ENCODE measurements at regions not wholly inside any gene's neighbourhood (a gene's known extent, or its start where the extent isn't known, plus 50 kb on each side); places are given as distances from the start of the nearest gene placed in this dataset.

DNA sequence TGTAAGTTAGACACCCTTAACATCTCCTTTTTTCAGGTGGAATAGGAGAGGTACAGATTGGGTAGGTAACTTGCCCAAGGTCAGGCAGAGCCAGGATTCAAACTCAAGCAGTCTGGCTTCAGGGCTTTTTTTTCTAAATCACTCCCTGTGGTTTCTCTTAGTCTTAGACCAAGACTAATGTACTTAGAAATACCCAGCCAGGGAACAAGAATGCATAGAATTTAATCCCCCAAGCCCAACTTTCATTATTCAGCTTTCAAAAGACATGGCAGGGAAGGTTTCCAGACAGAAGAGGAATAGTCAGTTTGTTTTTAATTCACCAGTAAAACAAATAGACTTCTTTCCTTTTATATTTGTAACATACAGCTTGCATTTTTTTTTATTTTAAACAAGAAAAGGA, 305.2 kb upstream of the RBFOX1 start:
- no peak for TF ChIP-seq CTCF (IDR thresholded peaks at IDR 0.05)

DNA sequence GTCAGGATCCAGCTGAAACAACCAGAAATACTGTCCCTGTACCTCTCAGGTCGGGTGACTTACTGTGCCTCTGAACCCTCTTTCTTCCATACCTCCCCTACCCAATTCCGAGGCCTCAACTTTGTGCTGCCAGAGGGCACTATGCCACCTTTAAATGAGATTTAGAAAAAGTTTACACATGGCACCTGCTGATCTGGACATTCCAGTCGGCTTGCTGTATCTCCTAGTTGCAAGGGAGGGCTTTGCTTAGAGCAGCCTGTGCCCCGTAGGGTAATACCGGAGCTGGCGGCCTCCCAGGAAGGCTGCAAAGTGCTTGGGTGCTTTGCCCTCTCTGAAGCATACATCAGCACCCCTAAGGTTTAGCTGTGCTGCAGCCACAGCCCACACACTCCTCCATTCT, 306.0 kb upstream of the RBFOX1 start:
- H3K36me3 ChIP-seq: no peaks in the 10 kb centered on the region
- no peak for TF ChIP-seq CTCF (IDR thresholded peaks at IDR 0.05)
- no peaks in the 10 kb centered on the region for H3K4me1 ChIP-seq (ENCODE audit: control insufficient read depth in 1 of 2, insufficient read depth in 1 of 2, low read depth in 1 of 2, low read length in 1 of 2)
- H3K9me3 ChIP-seq: no peaks in the 10 kb centered on the region
- H3K27ac ChIP-seq: no peak overlapping the region
- no peak overlapping the region for H3K4me3 ChIP-seq (ENCODE audit: low read depth in 1 of 2, low read length in 1 of 2)
- no peaks in the 10 kb centered on the region for H3K27me3 ChIP-seq

More for the DNA sequence above, 305.2 kb upstream of the RBFOX1 start:
- Histone ChIP-seq H3K4me1 (ENCODE audit: control insufficient read depth in 1 of 2, insufficient read depth in 1 of 2, low read depth in 1 of 2, low read length in 1 of 2) (no peaks in the 10 kb centered on the region), H3K4me3 (ENCODE audit: low read depth in 1 of 2, low read length in 1 of 2) (no peak overlapping the region), H3K27ac (no peak overlapping the region), H3K27me3 (no peaks in the 10 kb centered on the region), H3K9me3 (no peaks in the 10 kb centered on the region), H3K36me3 (no peaks in the 10 kb centered on the region)

GRCh38 chr16:7025616-7026190, 306.9 kb upstream of the RBFOX1 start:
- Histone ChIP-seq H3K27me3 (no peaks in the 10 kb centered on the region), H3K36me3 (no peaks in the 10 kb centered on the region), H3K27ac (no peak overlapping the region), H3K4me3 (ENCODE audit: low read depth in 1 of 2, low read length in 1 of 2) (no peak overlapping the region), H3K4me1 (ENCODE audit: control insufficient read depth in 1 of 2, insufficient read depth in 1 of 2, low read depth in 1 of 2, low read length in 1 of 2) (no peaks in the 10 kb centered on the region), H3K9me3 (no peaks in the 10 kb centered on the region)
- peak; percentile 49 for TF ChIP-seq CTCF (IDR thresholded peaks at IDR 0.05)

- no peak for TF ChIP-seq CTCF (IDR thresholded peaks at IDR 0.05)
- Histone ChIP-seq H3K4me1 (ENCODE audit: control insufficient read depth in 1 of 2, insufficient read depth in 1 of 2, low read depth in 1 of 2, low read length in 1 of 2) (no peaks in the 10 kb centered on the region), H3K36me3 (no peaks in the 10 kb centered on the region), H3K27me3 (no peaks in the 10 kb centered on the region), H3K9me3 (no peaks in the 10 kb centered on the region), H3K4me3 (ENCODE audit: low read depth in 1 of 2, low read length in 1 of 2) (no peak overlapping the region), H3K27ac (no peak overlapping the region)
These were observed 310.9 kb upstream of the RBFOX1 start for GRCh38 chr16:7021653-7022275.

GRCh38 chr16:7017006-7017662, 315.5 kb upstream of the RBFOX1 start:
- H3K4me3 ChIP-seq (ENCODE audit: low read depth in 1 of 2, low read length in 1 of 2): no peak overlapping the region
- no peak for TF ChIP-seq CTCF (IDR thresholded peaks at IDR 0.05)
- H3K4me1 ChIP-seq (ENCODE audit: control insufficient read depth in 1 of 2, insufficient read depth in 1 of 2, low read depth in 1 of 2, low read length in 1 of 2): no peaks in the 10 kb centered on the region
- no peaks in the 10 kb centered on the region for H3K36me3 ChIP-seq
- no peaks in the 10 kb centered on the region for H3K27me3 ChIP-seq
- no peaks in the 10 kb centered on the region for H3K9me3 ChIP-seq
- no peak overlapping the region for H3K27ac ChIP-seq

Data from neutrophil (primary cell).